Fibroblast of lung (primary cell): ENCODE measurements at regions not wholly inside any gene's neighbourhood (a gene's known extent, or its start where the extent isn't known, plus 50 kb on each side); places are given as distances from the start of the nearest gene placed in this dataset.

Source experiments
- DNase-seq, 2 donors: peaks; one replicate each; pipeline versions ENCODE4 v3.0.0 to v3.0.0-alpha.2; 2010; ENCODE audit warnings: low read depth in 2 of 2
- H2AFZ ChIP-seq: 2 replicates; pipeline ENCODE4 v1.5.1; 2012; ENCODE audit warnings: low read length, control low read depth, inconsistent platforms
- H3K27ac ChIP-seq: 2 replicates; pipeline ENCODE4 v1.5.1; 2011; ENCODE audit warnings: low read length, control low read depth; ENCODE audit not compliant: insufficient read depth
- H3K27me3 ChIP-seq: 2 replicates; pipeline ENCODE4 v1.5.1; 2011; ENCODE audit warnings: mild to moderate bottlenecking, low read length; ENCODE audit not compliant: control insufficient read depth, insufficient read depth
- H3K36me3 ChIP-seq: 2 replicates; pipeline ENCODE4 v1.5.1; 2011; ENCODE audit warnings: low read length; ENCODE audit not compliant: control insufficient read depth, insufficient read depth
- H3K4me1 ChIP-seq: 2 replicates; pipeline ENCODE4 v1.5.1; 2011; ENCODE audit warnings: low read length; ENCODE audit not compliant: control insufficient read depth, insufficient read depth; ENCODE audit errors: extremely low read depth
- H3K4me2 ChIP-seq: 2 replicates; pipeline ENCODE4 v1.5.1; 2011; ENCODE audit warnings: low read length, control low read depth; ENCODE audit not compliant: insufficient read depth; ENCODE audit errors: extremely low read depth
- H3K4me3 ChIP-seq, 4 experiments: fragments of 200-600 bp in 1 of 4; sonication (generic) in 1 of 4; replicated peaks in 1 of 4; 2 replicates each; pipeline ENCODE4 v1.5.1; 2011 to 2016; ENCODE audit warnings: low read length in 4 of 4, low read depth in 3 of 4, mild to moderate bottlenecking in 3 of 4, control low read depth in 2 of 4, inconsistent platforms in 1 of 4, mixed read lengths in 1 of 4; ENCODE audit not compliant: insufficient read depth in 1 of 4; ENCODE audit errors: control extremely low read depth in 1 of 4
- H3K79me2 ChIP-seq: 2 replicates; pipeline ENCODE4 v1.5.1; 2012; ENCODE audit warnings: mild to moderate bottlenecking, low read length, inconsistent platforms; ENCODE audit not compliant: control insufficient read depth, insufficient read depth
- H3K9ac ChIP-seq: 2 replicates; pipeline ENCODE4 v1.5.1; 2011; ENCODE audit warnings: mild to moderate bottlenecking, low read length, control low read depth; ENCODE audit not compliant: insufficient read depth
- H3K9me3 ChIP-seq: 2 replicates; pipeline ENCODE4 v1.5.1; 2012; ENCODE audit warnings: low read depth, low read length; ENCODE audit not compliant: control insufficient read depth, insufficient read depth
- H4K20me1 ChIP-seq: 2 replicates; pipeline ENCODE4 v1.5.1; 2011; ENCODE audit warnings: low read length; ENCODE audit not compliant: control insufficient read depth, insufficient read depth; ENCODE audit errors: extremely low read depth
- EZH2 ChIP-seq: IDR thresholded peaks from 2 replicates; pipeline ENCODE4 v1.5.1; 2012; ENCODE audit warnings: low read length, control low read depth, mild to moderate bottlenecking; ENCODE audit errors: missing control alignments
- TF ChIP-seq, protein P1 (sequence below), 2 donors: IDR thresholded peaks in 1 of 2; conservative IDR thresholded peaks in 1 of 2; 1 replicate in 1 of 2; 2 replicates in 1 of 2; pipeline ENCODE4 v1.5.1; 2011 to 2012; ENCODE audit warnings: low read length in 2 of 2, control low read depth in 1 of 2, inconsistent platforms in 1 of 2, low read depth in 1 of 2, mild to moderate bottlenecking in 1 of 2

DNA sequence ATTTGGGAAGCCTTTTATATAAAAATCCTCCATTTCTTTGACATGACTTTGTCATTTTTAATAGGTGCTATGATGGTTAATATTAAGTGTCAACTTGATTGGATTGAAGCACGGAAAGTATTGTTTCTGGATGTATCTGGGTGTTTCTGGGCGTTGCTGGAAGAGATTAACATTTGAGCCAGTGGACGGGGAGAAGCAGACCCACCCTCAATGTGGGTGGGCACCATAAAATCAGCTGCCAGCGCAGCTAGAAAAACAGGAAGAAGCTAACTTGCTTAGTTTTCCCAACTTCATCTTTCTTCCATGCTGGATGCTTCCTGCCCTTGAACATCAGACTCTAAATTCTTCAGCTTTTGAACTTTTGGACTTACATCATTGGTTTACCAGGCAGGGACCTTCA lies 1003.0 kb downstream of the SORCS3 start:
- no peaks in the 10 kb centered on the region for H3K9me3 ChIP-seq
- no peaks in the 10 kb centered on the region for H3K4me1 ChIP-seq
- H3K4me3 ChIP-seq, result no peak overlapping the region
- H3K9ac ChIP-seq, result no peak overlapping the region
- no peak overlapping the region for H3K27ac ChIP-seq
- H3K36me3 ChIP-seq, result no peaks in the 10 kb centered on the region
- no peak for DNase-seq
- TF ChIP-seq, protein P1, sequence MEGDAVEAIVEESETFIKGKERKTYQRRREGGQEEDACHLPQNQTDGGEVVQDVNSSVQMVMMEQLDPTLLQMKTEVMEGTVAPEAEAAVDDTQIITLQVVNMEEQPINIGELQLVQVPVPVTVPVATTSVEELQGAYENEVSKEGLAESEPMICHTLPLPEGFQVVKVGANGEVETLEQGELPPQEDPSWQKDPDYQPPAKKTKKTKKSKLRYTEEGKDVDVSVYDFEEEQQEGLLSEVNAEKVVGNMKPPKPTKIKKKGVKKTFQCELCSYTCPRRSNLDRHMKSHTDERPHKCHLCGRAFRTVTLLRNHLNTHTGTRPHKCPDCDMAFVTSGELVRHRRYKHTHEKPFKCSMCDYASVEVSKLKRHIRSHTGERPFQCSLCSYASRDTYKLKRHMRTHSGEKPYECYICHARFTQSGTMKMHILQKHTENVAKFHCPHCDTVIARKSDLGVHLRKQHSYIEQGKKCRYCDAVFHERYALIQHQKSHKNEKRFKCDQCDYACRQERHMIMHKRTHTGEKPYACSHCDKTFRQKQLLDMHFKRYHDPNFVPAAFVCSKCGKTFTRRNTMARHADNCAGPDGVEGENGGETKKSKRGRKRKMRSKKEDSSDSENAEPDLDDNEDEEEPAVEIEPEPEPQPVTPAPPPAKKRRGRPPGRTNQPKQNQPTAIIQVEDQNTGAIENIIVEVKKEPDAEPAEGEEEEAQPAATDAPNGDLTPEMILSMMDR (conservative IDR thresholded peaks at IDR 0.05 in 1 of 2, IDR thresholded peaks at IDR 0.05 in 1 of 2; ENCODE audit: low read depth in 1 of 2, low read length in 2 of 2), result no peak
- TF ChIP-seq EZH2, result no peak
- no peaks in the 10 kb centered on the region for H3K27me3 ChIP-seq
- no peaks in the 10 kb centered on the region for H3K79me2 ChIP-seq
- no peak overlapping the region for H2AFZ ChIP-seq
- no peaks in the 10 kb centered on the region for H4K20me1 ChIP-seq
- no peak overlapping the region for H3K4me2 ChIP-seq

DNA sequence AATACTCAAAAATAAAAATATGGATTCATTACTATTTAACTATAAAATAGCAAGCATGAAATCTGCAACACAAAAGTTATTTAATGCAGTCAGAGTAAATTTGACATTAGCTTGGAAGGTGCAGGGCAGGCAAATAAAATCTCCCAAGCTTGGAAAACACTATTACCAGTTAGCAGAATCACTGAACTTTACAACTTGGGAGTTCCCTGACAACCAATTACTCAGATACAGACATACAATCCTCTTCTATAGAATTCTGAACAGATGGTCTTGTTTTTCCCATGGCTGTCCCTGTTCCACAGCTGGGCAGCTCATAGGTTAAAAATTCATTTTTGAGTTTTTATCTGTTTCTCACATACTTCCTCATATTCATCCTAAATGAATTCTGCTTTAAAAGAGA lies 1002.6 kb downstream of the SORCS3 start:
- Histone ChIP-seq H2AFZ (no peak overlapping the region), H3K9ac (no peak overlapping the region), H3K36me3 (no peaks in the 10 kb centered on the region), H3K4me2 (no peak overlapping the region), H3K4me3 (no peak overlapping the region), H3K27me3 (no peaks in the 10 kb centered on the region), H3K27ac (no peak overlapping the region), H3K79me2 (no peaks in the 10 kb centered on the region), H3K4me1 (no peaks in the 10 kb centered on the region), H4K20me1 (no peaks in the 10 kb centered on the region), H3K9me3 (no peaks in the 10 kb centered on the region)
- TF ChIP-seq, protein P1 (conservative IDR thresholded peaks at IDR 0.05 in 1 of 2, IDR thresholded peaks at IDR 0.05 in 1 of 2; ENCODE audit: low read depth in 1 of 2, low read length in 2 of 2), result no peak
- no peak for TF ChIP-seq EZH2
- no peak for DNase-seq

DNA sequence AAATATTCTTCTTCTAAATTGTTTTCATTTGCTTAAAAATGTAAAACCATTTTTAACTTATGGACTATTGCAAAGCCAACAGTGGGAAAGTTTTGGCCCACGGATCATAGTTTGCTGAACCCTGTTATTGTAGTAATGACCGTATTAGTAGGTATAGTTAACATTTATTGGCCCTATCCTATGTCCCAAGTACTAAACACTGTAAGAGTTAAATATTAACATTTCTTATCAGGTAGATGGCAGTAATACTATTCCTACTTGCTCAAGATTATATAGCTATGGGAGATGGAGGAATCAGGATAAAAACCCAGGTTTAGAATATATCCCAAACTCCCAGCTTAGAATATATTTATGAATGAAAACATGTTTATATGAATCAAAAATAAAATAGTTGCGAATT lies 993.2 kb downstream of the SORCS3 start:
- no peaks in the 10 kb centered on the region for H3K9me3 ChIP-seq
- no peaks in the 10 kb centered on the region for H3K36me3 ChIP-seq

More for the DNA sequence above, 993.2 kb downstream of the SORCS3 start:
- Histone ChIP-seq H3K27ac (no peak overlapping the region), H4K20me1 (no peaks in the 10 kb centered on the region), H2AFZ (no peak overlapping the region), H3K79me2 (no peaks in the 10 kb centered on the region), H3K9ac (no peak overlapping the region), H3K4me2 (no peak overlapping the region), H3K4me1 (no peaks in the 10 kb centered on the region), H3K4me3 (no peak overlapping the region), H3K27me3 (no peaks in the 10 kb centered on the region)
- no peak for DNase-seq
- TF ChIP-seq EZH2, result no peak
- TF ChIP-seq, protein P1 (conservative IDR thresholded peaks at IDR 0.05 in 1 of 2, IDR thresholded peaks at IDR 0.05 in 1 of 2; ENCODE audit: low read depth in 1 of 2, low read length in 2 of 2), result no peak
